ENCODE measurements at regions not wholly inside any gene's neighbourhood (a gene's known extent, or its start where the extent isn't known, plus 50 kb on each side); places are given as distances from the start of the nearest gene placed in this dataset.
A peak's percentile ranks its signal among the peaks of the same experiment; 100 is the strongest.
"Not testable (repeated sequence)": the region's sequence is repeated elsewhere in the genome, so short reads cannot be mapped to it uniquely, and the experiment has no call there.

DNA sequence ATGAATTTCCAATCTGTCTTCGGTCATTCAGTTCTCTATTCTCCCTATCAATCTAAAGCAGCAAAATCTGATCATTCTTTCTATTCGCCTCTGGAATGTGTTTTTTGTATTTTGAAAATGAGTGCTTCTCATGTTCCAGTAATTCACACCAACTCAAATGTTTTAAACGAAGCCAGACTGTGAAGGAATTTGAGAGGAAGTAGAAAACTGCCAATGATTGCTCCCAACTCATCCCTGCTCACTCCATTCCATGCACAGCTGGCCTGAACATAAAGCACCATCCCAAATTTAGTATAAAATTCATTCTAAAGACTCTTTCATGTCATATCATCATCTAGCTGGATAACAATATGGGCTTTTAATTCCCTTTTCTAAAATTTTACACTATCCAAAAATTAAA lies 123.8 kb downstream of the DUSP6 start:
- no peak for TF ChIP-seq POLR2A (IDR thresholded peaks at IDR 0.05; ENCODE audit: low read depth, low read length)
- DNase-seq (ENCODE audit: insufficient read length, low spot score) (no peak), FAIRE-seq (no peak)

DNA sequence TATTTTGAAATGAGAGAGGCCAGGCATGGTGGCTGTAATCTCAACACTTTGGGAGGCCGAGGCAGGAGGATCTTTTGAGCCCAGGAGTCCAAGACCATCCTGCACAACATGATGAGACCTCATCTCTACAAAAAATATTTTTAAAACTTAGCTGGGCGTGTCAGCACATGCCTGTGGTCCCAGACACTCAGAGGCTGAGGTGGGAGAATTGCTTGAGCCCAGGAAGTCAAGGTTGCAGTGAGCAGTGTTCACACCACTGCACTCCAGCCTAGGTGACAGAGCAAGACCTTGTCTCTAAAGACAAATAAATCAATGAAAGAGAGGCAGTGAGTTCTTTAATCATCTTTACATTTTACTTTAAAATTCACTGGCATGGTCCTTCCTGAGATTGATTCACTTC lies 124.5 kb downstream of the DUSP6 start:
- FAIRE-seq: no peak
- no peak for DNase-seq (ENCODE audit: insufficient read length, low spot score)

DNA sequence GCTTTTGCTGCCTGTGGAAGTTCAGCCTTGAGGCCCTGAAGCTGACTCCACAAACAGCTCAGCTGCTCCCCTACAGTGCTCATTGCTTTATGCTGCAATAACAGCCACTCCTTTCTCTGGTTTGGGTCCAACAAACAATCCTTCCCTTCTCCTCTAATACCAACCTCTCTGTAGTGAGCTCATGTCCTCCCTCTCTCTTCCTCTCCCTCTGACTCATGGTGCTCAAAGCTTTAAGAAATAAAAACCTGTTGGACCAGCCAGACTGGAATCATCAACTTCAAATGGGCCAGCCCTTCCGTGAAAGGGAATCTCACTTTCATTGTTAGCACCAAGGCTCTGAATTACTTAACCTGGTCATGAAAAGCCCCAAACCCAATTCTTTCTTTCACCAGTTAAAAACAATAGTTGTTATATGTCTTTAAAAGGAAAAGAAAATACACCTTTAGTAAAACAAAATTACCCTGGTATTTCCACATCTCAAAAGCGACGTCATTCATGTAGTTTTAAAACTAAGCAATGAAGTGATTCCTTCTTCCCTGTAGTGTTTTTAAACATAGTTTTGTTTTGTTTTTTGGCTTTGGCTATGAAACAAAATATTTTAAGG lies 126.4 kb downstream of the DUSP6 start:
- peak; percentile 31 for DNase-seq (ENCODE audit: insufficient read length, low spot score)
- FAIRE-seq: peak; percentile 99
- no peak for TF ChIP-seq POLR2A (IDR thresholded peaks at IDR 0.05; ENCODE audit: low read depth, low read length)

More for the DNA sequence above, 124.5 kb downstream of the DUSP6 start:
- no peak for TF ChIP-seq POLR2A (IDR thresholded peaks at IDR 0.05; ENCODE audit: low read depth, low read length)

DNA sequence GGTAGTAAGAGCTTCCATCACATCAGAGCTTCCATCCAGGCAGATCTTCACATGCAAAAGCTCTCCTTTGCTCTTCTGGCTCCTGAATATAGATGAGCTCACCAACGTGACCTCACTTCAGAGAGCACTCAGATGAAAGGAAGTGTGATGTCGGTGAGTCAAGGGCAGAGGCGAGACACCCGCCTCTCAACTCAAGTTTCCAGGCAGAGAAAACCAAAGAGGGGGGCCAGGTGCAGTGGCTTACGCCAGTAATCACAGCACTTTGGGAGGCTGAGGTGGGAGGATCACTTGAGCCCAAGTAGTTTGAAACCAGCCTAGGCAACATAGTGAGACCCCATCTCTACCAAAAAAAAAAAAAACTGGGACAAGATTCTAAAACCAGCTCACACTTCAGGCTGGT lies 126.9 kb downstream of the DUSP6 start:
- DNase-seq (ENCODE audit: insufficient read length, low spot score) (peak; percentile 51), FAIRE-seq (no peak)
- TF ChIP-seq POLR2A (IDR thresholded peaks at IDR 0.05; ENCODE audit: low read depth, low read length): no peak

DNA sequence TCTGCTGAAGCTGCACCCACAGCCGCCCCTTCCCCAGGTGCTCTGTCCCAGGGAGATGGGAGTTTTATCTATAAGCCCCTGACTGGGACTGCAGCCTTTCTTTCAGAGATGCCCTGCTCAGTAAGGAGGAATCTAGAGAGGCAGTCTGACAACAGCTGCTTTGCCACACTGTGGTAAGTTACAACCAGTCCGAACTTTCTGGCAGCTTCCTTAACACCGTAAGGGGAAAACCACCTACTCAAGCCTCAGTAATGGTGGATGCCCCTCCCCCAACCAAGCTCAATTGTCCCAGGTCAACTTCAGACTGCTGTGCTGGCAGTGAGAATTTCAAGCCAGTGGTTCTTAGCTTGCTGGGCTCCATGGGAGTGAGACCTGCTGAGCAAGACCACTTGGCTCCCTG lies 129.7 kb downstream of the DUSP6 start:
- FAIRE-seq; DNase-seq (ENCODE audit: insufficient read length, low spot score): not testable (repeated sequence)

DNA sequence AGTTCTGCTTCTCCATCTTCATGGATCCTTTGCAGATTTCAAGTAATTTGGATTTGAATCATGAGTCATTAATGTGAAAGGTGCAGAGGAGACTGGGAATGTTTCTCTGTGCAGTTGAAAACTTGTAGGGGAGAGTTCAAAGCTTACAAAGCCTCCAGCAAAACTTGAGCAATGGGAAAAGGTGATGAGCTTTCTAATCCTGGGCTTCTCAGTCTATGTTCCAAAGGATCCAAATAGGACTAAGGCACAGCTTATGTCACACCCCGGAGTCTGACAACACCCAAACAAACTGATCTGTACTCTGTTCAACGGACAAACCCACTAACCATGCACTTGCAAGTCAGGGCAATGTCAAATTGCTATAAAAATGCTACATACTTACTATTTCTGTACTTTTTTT lies 134.8 kb downstream of the DUSP6 start:
- no peak for FAIRE-seq
- TF ChIP-seq POLR2A (IDR thresholded peaks at IDR 0.05; ENCODE audit: low read depth, low read length): no peak
- no peak for DNase-seq (ENCODE audit: insufficient read length, low spot score)

DNA sequence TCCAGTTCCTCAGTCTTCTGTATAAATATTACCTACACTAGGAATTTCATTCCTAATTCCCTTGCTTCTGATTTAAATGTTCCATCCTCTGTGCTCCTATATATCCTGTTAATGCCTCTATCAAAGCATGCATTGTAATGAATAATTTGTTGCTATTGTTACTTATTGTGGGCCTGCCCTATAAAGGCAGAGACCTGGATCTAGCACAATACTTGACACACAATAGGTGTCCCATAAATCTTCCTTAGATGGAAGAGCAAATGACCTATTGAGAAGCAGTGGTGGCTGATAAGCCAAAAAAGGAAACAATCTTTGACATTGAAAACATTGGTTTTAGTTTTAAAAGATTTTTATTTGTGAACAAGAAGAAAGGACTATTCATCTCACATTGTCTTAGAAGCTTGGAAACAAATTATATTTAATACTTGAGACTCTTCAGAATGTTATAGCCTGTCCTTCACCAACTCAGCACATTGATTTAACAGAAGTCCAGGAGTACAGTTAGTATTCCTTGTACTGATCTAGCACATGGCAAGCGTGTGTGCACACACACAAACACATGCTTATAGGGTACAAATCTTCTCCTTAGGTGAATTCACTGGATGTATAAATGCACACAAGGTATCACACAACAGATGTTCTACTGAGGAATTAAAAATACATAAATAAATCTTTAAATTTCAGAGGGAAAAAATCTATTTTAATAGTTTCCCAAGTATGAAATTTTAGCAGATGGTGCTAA lies 135.9 kb downstream of the DUSP6 start:
- no peak for FAIRE-seq
- DNase-seq (ENCODE audit: insufficient read length, low spot score): no peak
- no peak for TF ChIP-seq POLR2A (IDR thresholded peaks at IDR 0.05; ENCODE audit: low read depth, low read length)

DNA sequence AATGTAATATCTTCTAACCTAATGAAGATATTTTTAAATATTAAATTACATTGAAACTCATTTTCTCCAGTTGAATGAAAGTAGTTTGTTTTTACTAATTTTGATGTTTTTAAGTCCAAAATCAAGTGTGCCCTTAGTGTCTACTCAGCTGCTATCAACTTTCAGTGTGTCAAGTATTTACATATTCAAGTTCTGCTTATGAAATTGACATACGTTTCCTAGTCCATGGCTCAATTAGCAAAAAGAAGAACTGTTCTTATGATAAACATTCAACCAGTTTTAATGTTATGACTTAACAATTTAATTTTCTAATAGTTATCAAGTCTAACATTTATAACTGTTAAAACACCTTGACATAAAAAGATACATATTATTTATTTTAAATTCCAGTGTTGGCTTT lies 137.1 kb downstream of the DUSP6 start:
- FAIRE-seq (no peak), DNase-seq (ENCODE audit: insufficient read length, low spot score) (no peak)
- no peak for TF ChIP-seq POLR2A (IDR thresholded peaks at IDR 0.05; ENCODE audit: low read depth, low read length)

DNA sequence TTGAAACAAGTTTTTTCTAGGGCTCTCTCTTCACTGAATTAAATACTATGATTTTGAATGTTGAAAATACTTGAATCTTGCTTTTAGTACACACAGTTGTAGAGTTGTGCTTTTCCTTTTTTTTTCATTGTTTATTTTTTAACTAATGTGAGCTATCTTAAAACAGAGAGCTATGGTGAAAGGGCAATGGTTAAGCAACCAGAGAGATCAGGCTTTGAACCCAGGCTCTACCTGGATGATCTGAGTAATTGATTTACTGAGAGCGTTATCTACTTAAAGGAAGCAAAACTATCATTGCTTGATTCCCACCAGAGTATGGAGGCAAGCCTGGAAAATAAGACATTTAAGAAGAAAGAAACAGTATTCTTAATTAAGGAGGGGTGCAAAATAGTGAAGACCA lies 138.6 kb downstream of the DUSP6 start:
- DNase-seq (ENCODE audit: insufficient read length, low spot score) (no peak), FAIRE-seq (no peak)
- TF ChIP-seq POLR2A (IDR thresholded peaks at IDR 0.05; ENCODE audit: low read depth, low read length): no peak

DNA sequence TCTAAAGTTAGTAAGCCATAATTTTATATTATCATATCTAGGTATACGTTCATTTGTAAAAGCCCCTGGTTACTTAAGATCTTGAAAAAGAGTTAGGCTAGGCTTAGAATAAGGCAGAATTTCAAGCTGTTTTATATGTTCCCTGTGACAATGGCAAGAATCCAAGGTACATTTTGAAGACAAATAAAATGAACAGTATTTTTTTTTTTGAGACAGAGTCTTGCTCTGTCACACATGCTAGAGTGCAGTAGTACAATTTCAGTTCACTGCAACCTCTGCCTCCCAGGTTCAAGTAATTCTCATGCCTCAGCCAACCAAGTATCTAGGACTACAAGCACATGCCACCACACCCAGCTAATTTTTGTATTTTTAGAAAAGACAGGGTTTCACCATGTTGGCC lies 139.2 kb downstream of the DUSP6 start:
- no peak for FAIRE-seq

DNA sequence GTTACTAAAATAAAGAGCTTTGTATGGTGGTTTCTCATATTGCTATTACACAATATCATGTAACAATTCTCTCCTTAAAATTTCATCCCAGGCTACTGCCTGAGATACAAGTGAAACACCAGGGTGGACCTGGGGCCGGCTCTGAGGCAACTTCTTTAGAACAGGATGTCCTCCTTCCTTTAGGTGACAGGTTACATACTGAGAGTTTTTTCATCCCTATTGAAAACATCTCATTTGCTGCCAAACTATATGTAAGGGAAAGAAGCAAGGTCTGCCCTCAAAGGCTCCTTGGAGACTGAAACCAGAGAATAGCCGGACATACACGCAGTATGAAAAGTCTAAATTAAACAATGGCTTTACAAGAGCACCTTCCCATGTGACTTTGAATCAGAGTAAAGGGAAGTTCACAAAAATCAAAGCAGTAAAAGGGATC lies 139.9 kb downstream of the DUSP6 start:
- no peak for TF ChIP-seq POLR2A (IDR thresholded peaks at IDR 0.05; ENCODE audit: low read depth, low read length)
- FAIRE-seq (no peak), DNase-seq (ENCODE audit: insufficient read length, low spot score) (no peak)

More for the DNA sequence above, 139.2 kb downstream of the DUSP6 start:
- DNase-seq (ENCODE audit: insufficient read length, low spot score): no peak
- TF ChIP-seq POLR2A (IDR thresholded peaks at IDR 0.05; ENCODE audit: low read depth, low read length): no peak

DNA sequence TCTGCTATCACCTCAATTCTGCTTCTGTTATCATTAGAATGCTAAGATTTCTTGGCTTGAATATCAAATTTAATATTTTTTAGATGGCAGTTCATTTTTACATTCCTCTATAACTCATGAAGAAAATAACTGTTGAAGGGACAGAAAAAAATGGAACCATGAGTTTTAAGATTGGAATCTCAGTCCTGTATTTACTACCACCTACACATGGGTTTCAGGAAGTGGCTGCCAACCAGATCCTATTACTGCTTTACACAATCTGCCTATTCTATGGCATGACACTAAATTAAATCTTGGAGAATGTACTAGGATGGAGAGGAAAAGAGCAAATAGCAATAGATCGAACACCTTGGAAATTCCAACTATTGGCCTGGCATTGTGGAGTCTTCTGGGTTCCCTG lies 140.8 kb downstream of the DUSP6 start:
- no peak for TF ChIP-seq POLR2A (IDR thresholded peaks at IDR 0.05; ENCODE audit: low read depth, low read length)
- DNase-seq (ENCODE audit: insufficient read length, low spot score): no peak
- FAIRE-seq: peak; percentile 64

DNA sequence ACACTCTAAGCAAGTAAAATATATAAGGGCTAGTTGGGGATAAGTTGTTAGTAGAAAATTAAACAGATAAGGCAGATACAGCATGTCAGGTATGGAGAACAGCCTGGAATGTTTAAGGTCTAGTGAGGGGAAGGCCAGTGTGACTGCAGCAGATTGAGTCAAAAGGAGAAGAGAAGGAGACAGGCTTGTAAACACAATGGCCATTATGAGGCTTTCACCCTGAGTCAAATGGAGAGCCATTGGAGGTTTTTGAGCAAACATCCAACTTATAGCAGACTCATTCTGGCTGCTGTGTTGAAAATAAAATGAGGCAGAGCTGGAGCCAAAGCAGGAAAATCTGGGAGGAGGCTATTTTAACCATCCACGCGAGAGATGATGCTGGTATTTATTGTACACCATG lies 142.0 kb downstream of the DUSP6 start:
- TF ChIP-seq POLR2A (IDR thresholded peaks at IDR 0.05; ENCODE audit: low read depth, low read length): no peak
- no peak for FAIRE-seq
- no peak for DNase-seq (ENCODE audit: insufficient read length, low spot score)

DNA sequence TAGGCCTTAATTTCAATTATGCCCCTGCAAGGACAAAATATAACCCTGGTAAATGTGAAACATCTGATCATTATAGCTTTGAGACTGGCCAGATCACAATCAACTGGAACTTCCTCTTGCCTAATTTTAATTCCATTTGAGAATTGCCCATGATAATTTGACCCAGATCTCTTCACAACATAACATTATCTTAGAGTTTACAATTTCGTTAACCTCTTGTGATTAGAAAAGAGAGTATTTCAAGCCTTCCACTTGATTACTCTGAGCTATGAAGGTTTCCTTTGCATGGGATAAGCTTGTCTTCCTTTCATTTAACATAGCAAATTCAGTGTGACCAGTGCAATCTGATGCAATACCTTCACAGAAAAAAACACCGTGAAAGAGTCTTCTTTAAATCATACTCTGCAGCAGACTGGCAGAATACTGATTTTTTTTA lies 143.6 kb downstream of the DUSP6 start:
- no peak for DNase-seq (ENCODE audit: insufficient read length, low spot score)
- FAIRE-seq: peak; percentile 58

DNA sequence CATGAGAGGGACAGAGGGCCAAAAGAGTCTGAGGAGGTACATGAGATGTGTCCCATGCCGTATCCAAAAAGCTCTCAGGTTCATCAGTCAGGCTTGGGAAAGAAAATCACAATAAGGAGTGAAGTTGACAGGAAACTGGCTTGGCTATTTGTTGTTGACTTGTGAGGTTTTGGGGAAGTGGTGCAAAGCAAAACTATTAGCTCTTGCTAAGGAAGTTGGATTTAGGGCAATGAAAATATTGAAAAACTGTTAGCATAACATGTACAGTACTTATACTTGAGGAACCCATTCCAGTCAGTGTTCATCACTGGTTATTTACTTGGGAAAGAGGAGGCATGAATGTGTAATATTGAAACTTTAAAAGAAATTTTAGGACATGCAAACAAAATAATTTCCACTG lies 145.9 kb downstream of the DUSP6 start:
- TF ChIP-seq POLR2A (IDR thresholded peaks at IDR 0.05; ENCODE audit: low read depth, low read length): no peak
- DNase-seq (ENCODE audit: insufficient read length, low spot score) (no peak), FAIRE-seq (no peak)

More for the DNA sequence above, 143.6 kb downstream of the DUSP6 start:
- TF ChIP-seq POLR2A (IDR thresholded peaks at IDR 0.05; ENCODE audit: low read depth, low read length): no peak
